Breast epithelium (tissue), 3 donors: ENCODE measurements at regions not wholly inside any gene's neighbourhood (a gene's known extent, or its start where the extent isn't known, plus 50 kb on each side); places are given as distances from the start of the nearest gene placed in this dataset.

Source experiments
- CTCF ChIP-seq, 3 donors: fragments of 450-650 bp; IDR thresholded peaks; one replicate each; pipeline ENCODE4 v1.5.1; 2016 to 2017; ENCODE audit warnings: antibody characterized with exemption in 3 of 3, mild to moderate bottlenecking in 3 of 3, moderate library complexity in 3 of 3
- POLR2AphosphoS5 ChIP-seq, 3 donors: sonication (generic); formaldehyde crosslinking; IDR thresholded peaks; one replicate each; pipeline ENCODE4 v1.6.1; 2017; ENCODE audit warnings: antibody characterized with exemption in 3 of 3

GRCh38 chr10:128465697-128466096 is 339.5 kb upstream of the MKI67 start:
- TF ChIP-seq CTCF (IDR thresholded peaks at IDR 0.05) = no peak
- no peak for TF ChIP-seq POLR2AphosphoS5 (IDR thresholded peaks at IDR 0.05)
